HG02870 (cell line): ENCODE measurements at regions not wholly inside any gene's neighbourhood (a gene's known extent, or its start where the extent isn't known, plus 50 kb on each side); places are given as distances from the start of the nearest gene placed in this dataset.
"Not testable (repeated sequence)": the region's sequence is repeated elsewhere in the genome, so short reads cannot be mapped to it uniquely, and the experiment has no call there.

Source experiments
- ATAC-seq: cut with Tn5 transposase; IDR thresholded peaks from one replicate; pipeline ENCODE4 v1.9.1; 2021; ENCODE audit warnings: mild to moderate bottlenecking, moderate library complexity; ENCODE audit not compliant: unreplicated experiment

DNA sequence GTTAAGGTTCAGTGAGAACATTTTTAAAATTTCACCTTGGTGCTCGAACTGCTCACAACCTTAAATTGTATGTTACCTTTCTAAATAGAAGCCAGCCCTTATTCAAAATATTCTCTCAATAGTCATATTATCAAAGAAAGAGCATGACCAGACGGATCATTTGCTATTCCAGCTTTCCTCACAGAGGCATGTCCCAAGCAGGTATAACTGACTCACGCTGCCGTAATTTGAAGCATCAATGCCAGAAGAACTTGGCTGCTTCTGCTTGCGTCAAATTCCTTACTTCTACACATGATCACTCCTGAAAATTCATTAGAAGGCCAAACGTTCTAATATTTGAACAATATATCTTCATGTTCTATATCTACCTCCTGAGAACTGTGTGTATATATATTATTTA lies 69.5 kb upstream of the VGLL4 start:
- ATAC-seq = no peak

DNA sequence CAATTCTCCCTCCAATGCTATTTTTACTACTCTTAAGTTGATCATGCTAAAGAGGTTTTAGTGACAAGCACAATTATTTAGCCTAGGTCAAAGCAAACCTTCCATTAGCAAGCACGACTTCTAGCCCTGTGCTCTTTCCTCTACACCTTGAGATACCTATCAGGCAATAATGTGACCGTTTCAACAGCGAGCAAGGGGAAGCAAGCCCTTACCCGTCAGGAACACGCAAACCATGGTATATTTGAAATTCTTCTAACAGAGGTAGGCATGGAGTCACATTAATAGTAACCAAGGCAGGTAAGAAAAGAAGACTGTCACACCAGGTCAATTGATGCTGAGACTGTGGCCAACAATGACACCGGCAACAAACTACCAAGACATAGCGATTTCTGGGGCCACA lies 68.9 kb upstream of the VGLL4 start:
- no peak for ATAC-seq

DNA sequence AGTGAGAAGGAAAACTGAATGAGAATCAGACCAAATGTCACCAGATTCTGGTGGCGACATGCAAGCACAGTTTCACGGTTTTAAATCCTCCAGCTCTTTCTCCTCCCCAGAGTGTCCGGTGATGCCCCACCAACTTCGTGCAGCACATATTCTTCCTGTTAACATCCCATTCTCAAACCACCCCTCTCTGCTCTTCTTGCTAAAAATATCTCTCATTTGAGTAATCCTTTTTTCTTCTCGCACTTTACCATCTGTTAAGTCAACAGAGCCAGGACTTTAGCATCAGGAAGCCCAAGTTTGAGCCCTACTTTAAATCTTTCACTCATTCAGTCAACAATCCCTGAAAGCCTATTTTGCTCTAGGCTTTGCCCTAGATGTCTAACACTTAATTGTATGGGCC lies 68.2 kb upstream of the VGLL4 start:
- ATAC-seq = no peak

DNA sequence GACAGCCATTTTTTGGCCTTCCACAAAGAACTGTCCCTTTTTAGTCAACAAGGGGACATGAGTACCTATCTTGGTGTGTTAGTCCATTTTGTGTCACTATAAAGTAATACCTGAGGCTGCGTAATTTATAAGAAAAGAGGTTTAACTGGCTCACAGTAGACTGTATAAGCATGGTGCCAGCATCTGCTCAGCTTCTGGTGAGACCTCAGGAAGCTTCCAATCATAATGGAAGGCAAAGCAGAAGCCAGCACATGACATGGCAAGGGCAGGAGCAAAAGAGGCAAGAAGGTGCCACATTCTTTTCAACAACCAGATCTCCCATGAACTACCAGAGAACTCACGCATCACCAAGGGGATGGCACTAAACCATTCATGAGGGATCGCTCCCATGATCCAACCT lies 66.1 kb upstream of the VGLL4 start:
- ATAC-seq = no peak

DNA sequence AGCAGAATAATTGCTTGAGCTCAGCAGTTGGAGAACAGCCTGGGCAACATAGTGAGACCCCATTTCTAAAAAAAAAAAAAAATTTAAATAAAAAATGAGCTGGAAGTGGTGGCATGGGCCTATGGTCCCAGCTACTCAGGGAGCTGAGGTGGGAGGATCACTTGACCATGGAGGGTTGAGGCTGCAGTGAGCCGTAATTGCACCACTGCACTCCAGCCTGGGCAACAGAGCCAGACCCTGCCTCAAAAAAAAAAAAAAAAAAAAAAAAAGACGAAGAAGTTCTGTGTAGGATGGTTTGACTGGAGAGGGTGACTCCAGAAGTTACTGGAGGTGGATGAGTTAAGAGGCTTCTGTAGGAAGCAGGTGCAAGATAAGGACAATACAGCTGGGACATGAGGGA lies 63.4 kb upstream of the VGLL4 start:
- not testable (repeated sequence) for ATAC-seq

DNA sequence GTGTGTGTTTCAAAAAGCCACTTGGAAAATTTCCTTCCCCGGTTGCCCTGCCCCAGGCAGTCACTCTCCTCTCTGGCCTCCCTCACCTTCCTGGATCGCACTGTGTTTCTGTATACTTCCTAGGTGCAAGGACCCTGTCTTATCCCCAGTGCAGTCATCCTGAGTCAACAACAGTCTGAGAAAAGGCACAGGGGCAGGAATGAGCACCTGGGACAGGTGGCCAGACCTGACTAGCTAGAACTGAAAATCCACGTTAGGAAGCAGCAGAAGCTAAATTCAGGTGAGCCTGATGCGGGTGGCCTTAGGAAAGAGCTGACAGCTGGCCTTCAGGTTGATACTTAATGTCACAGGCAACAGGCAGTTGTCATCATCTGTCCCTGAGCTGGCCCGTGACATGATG lies 62.9 kb upstream of the VGLL4 start:
- ATAC-seq = no peak

DNA sequence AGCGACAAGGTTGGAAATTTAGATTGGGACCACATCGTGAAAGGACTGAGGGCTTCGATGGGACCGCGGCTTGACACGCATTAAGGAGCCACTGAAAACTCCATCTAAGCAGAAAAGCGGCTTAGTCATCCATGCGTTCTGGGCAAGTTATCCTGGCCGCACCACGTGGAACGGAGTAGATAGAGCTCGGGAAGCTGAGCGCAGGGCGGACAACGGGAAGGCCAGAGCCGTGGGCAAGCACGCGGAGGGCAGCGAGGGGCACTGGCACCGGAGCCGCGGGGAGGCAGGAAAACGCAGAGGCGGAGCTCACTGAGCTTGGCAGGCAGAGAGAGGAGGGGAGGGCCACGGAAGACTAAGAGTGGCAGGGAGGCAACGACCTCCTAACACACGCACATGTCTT lies 61.3 kb upstream of the VGLL4 start:
- ATAC-seq = no peak

DNA sequence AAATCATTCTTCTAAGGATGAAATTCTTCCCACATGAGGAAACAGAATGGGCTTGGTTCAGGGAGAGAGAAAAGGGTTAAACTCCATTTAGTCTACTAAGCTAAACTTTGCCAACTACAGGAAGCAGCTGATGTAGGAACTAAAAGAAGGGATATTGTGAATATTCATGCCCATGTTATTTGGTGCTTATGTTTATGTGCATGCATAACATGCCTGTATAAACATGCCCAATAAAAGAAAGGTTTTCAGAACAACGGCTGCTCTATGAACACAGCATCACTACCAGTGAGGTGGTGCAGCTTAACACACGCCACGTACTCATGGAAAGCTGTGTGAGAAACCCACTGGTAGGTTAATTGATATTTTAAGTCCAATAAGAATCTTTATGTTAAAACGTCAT lies 59.4 kb upstream of the VGLL4 start:
- no peak for ATAC-seq

DNA sequence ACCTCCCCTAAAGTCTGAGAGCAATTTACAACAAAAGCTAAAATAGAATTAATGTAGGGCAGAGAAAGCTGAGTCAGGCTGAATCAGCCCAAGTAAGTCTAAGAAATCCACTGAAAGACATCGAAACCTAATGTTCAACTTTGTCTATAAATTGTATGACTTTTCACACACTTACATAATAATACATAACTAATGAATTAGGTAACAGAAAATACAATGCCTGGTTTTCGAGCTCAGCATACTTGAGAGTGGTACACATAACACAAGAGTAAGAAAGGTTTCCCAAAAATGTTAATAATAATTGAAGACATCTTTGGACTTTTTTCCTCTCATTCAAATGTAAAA lies 55.3 kb upstream of the VGLL4 start:
- ATAC-seq = no peak

DNA sequence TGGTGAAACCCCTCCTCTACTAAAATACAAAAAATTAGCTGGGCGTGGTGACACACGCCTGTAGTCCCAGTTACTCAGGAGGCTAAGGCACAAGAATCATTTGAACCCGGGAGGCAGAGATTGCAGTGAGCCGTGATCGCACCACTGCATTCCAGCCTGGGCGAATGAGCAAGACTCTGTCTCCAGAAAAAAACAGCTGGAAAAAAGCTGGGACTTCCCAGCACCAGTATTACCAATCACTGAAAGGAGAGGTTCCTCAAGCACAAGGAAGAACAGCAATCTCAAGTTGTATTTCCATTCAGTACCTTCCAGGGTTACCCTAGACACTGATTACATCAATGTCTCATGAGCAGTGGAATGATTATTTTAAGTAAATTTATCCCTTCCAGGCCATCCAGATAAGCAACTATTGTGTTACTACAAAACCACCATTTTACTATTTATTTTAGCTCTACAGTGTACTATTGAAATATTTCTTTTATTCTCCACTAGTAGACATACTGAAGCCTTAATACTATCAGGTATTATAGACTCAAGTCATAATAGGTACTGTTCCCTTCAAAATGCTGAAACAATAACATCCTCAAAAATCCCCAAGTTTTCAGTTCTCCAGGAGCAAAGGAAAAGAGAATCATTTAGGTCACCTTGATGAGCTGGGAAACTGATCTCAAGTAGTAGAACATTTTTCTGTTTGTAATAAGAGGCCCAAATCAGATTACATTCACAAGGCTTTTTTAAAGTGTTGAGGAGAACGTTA lies 54.8 kb upstream of the VGLL4 start:
- no peak for ATAC-seq

DNA sequence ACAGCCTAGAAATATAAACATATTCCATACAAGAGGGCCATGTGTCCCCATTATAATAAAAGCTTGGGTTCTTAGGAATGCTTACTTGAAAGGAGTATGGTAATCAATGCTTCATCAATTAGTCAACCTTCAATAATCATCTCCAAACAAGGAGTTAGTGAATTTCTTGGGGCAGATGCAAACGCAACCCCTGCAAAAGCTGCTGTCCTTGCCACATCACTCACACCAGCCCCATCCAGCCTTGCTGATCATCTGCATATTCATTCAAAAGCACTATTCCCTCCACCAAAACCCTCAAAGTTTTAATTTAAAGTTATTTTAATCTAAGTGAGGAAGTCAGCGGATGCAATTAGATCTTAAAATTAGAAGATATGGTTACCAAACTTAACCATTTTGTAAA lies 54.0 kb upstream of the VGLL4 start:
- no peak for ATAC-seq

DNA sequence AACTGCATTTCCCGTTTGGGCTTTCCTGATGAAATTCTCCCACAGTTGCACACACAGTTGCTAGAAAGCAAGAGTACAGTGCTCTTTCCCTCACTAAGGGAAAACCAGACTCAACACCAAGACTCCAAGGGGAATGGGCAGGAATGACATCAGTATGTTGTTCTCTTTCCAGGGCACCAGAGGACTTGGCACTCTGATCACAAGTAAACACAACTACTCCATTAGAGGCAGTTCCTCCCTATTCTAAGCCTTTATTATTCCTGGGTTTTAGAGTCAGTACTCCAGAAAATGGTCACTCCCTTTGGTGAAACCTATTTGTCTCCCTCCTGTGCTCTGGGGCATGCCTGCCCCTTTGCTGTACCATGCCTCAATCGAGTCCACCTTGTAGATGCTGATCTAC lies 52.3 kb upstream of the VGLL4 start:
- no peak for ATAC-seq
